GM19238 (cell line): ENCODE measurements at regions not wholly inside any gene's neighbourhood (a gene's known extent, or its start where the extent isn't known, plus 50 kb on each side); places are given as distances from the start of the nearest gene placed in this dataset.

Experiments
- DNase-seq: peaks from one replicate; pipeline ENCODE4 v3.0.0; 2011; ENCODE audit warnings: low spot score; ENCODE audit not compliant: insufficient read length

DNA sequence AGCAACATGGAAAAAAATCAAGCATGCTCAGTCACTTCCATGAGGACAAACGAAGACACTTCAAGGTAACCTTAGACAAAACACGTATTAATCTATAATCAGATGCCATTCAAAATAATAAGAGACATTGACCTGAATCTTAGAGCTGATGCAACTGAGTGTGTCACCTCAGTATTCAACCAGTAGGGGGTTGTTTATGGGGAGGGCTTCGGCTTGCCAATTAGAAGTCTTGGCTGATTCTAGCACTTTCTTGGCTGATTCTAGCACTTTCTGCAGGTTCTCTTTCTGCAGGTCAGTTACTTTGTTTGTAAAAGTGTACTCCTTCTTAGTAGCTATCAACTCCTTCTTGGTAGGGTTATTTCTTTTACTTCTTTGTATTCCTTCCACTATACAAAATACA is 317.6 kb downstream of the ENC1 start:
- no peak for DNase-seq

DNA sequence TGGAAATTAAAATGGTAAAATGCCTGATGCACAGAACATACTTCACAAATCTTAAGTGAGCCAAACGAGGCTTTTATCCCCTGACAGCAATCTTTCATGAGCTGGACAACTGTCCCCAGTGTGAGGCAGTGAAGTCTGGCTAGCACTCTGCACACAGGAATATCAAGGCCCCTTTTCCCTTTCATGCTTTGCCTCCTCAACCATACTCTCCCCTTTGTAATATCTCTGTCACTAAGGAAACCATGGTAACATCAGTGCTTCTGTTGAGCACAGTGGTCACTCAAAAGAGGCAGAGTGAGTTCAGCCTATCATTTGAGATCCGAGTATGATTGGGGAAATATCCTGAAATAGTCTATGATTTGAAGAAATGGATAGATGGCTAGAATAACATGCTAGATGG is 318.3 kb downstream of the ENC1 start:
- DNase-seq, result no peak

- DNase-seq, result no peak
Measured at GRCh38 chr5:74321326-74321725, 319.2 kb downstream of the ENC1 start.

DNA sequence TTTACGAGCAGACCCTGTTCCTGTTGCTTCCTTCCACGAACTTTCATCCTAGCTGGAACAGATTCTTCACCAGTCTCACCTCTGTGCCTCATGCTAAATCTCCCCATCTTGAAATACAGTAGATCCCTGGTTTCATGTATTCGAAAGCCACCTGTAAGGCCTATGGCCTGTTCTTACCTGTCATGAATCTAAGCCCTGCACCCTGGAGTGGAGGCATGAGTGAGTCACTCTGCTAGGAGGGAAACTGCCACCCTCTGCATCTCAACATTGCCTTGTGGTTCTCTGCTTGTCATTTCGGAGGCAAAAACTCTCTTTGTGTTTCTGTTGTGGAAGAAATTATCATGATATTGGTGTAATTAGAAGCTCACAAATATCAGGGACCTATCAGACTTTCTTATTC is 320.0 kb downstream of the ENC1 start:
- DNase-seq, result no peak

- DNase-seq, result no peak
Measured at GRCh38 chr5:74319076-74319475, 321.5 kb downstream of the ENC1 start.

DNA sequence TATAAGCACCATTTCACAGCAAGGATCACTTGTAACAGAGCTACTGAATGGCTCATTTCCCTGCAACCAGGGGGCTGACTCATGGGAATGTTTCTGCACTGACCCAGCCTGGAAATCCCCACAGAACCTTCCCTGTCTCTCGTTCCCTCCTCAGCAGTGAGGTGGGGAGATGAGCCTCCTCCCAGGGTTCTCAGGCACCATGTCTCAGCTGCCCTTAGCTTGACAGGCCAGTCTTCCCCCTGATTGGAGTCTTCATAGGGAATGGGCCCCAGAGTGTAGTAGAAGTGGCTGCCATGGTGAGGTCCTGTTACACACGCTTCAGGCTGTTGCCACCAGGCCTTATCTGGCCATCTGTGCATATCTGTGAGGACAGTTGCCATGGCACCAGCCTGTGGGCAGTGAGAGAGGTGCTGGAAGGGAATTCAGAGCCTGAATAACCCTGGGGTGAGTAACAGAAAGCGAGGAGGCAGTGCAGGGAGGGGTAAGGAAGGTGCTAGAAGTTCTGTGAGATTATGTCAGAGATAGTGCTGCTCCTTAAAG is 324.4 kb downstream of the ENC1 start:
- no peak for DNase-seq

DNA sequence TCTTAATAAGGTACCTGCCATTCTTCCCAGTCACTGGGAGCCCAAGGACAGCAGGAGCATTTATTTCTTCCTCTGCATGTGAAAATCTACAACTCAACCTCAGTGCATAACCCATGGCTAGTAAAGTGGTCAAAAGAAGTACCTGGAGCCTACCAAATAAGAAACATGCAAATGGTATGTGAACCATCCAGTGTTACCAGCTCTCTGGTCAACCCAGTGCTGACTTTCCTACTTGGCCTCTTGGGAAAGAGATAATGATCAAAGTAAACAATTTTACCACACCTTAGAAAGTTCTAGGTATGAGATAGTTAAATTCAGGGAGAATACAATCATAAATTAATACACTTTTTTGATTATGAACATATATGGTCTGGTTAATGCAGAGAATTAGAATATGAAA is 325.6 kb downstream of the ENC1 start:
- no peak for DNase-seq

- DNase-seq, result no peak
Measured at GRCh38 chr5:74313896-74314295, 326.6 kb downstream of the ENC1 start.

DNA sequence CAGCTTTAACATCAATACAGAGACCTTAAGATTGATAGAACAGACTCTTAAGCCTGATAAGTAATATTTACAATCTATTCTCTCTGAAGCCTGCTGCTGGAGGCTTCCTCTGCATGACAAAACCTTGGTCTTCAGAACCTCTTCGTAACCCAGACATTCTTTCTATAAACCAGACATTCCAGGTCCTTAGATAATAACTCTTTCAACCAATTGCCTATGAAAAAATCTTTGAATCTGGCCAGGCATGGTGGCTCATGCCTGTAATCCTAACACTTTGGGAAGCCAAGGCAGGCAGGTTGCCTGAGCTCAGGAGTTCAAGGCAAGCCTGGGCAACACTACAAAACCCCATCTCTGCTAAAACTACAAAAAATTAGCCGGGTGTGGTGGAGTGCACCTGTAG is 327.8 kb downstream of the ENC1 start:
- no peak for DNase-seq

DNA sequence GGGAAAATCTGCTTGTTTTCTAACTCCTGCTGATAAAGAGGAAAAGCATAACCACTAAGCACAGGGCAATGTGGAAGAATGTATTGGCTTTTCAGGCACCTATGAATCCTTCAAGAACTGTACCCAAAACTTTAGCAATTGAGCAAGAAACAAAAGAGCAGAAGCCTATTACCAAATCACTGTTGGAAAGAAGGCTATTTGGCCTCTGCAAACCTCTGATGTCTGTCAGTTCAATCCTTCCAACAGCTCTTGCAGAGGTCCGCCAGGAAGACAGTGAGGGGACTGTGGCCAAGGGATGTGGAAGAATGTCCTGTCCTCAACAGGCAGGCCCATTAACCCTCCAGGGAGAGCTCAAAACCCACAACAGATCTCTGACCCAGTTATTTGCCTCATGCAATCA is 328.6 kb downstream of the ENC1 start:
- no peak for DNase-seq

DNA sequence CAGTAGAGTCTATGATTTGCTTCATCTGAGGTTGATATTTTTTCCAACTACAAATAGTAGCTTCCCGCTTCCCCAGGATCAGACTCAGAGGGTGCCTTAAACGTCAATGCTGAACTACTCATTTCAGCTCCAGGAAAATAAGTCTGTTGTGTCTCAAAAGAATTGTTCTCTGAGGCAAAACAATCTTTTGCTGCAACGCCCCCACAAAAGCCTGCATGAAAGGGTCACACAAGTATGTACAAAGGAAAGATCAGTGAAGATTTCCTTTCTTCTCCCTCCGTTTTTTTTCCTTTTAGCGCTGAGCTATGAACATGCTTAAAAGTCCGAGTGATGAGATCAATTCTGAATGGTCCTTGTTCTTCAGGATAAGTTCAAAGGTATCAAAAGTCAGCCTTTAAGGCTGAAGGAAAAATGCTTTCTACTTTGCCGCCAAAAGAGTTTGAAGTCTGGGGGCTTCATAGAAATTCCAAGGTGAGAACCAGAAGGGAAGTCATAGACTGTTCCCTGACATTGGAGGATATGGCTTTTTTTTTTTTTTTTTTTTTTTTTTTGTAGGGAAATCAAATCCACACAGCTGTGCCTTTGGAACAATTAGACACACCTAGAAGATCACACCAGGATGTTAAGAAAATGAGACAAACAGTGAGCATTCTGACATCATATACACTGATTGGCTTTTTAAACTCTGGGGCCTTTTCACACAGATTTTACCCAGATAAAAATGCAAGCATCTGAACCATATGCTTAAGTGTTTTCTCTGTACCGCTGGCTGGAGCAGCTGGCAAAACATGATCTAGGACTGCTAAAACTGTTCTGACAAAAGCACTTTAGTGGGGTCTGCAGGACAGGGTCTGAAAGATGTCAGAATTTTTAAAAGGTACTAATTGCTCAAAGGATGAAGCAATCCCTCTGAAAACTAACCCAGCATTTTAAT is 329.3 kb downstream of the ENC1 start:
- DNase-seq, result no peak

GRCh38 chr5:74310386-74310785 is 330.1 kb downstream of the ENC1 start:
- no peak for DNase-seq

DNA sequence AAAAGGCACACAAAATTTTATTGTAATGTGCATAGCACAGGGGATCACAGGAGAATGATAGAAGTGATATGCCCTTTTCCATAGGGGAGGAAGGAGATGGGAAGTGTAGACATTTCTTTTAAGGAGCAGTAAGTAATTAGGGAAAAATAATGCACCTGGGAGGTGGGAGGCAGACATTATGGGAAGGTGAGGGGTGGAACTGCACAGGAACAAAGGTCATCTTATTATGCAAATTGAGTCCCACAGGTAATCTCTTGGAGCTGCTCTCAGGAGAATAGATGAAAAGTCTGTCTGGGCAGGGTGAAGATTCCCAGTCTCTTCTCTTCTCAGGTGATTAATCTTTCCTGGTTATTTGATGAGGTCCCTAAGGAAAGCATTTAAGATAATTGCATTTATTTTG is 331.5 kb downstream of the ENC1 start:
- DNase-seq, result no peak

- no peak for DNase-seq
Measured at GRCh38 chr5:74306845-74307244, 333.7 kb downstream of the ENC1 start.

GRCh38 chr5:74304536-74304935 is 336.0 kb downstream of the ENC1 start:
- DNase-seq, result no peak

DNA sequence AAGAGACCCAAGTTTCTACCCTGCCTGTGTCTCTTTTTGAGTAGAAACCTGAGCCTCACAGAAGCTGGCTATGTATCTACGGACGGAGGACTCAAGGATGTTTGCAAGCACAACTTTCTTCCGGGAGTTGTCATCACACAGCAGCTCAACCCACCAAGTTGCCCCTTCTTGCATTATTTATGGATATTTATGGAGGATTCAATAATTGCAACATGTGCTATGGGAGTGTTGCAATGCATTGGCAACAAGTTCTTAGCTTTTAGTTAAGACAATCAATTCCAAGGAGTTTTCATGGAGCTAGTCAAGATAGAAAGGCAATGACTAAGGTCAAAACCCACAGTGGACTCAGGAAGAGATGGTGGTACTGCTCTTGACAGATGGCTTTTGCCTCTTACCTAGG is 336.9 kb downstream of the ENC1 start:
- no peak for DNase-seq

- no peak for DNase-seq
Measured at GRCh38 chr5:74301576-74301975, 339.0 kb downstream of the ENC1 start.

GRCh38 chr5:74300808-74301389 is 339.6 kb downstream of the ENC1 start:
- DNase-seq, result no peak

DNA sequence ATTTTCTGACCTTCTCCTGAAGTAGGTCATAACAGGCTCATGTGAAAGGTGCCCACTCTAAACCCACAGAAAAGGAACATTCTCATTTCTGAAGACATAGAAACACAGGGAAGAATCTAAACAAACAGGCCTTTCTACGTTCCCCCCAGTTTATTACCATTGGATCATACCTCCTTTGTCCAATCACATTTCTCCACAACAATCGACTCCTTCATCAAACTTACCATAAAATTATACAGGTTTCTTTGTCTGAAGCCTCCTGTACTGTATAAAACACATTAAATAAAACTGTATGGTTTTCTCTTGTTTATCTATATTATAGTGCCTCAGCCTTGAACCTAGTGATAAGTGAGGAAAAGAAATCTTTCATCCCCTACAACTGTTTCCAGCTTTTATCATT is 340.7 kb downstream of the ENC1 start:
- DNase-seq, result no peak

GRCh38 chr5:74296685-74297408 is 343.7 kb downstream of the ENC1 start:
- no peak for DNase-seq

DNA sequence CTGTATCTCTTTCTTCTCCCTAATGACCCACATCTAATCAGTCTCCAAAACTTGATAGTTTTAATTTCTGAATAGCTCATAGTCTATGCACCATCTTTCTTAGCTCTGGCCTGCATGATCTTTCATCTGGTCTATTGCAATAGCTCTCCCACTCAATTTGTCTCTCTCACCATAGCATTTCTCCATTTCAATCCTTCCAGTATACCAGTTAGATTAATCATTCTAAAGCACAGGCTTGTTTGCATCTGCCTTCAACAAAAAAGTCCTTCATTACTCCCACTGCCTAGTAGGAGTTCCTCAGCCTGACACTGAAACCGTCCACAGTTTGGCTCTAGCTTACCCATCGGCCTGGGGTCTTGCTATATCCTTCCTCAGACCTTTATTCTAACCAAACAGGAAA is 344.9 kb downstream of the ENC1 start:
- DNase-seq, result no peak

DNA sequence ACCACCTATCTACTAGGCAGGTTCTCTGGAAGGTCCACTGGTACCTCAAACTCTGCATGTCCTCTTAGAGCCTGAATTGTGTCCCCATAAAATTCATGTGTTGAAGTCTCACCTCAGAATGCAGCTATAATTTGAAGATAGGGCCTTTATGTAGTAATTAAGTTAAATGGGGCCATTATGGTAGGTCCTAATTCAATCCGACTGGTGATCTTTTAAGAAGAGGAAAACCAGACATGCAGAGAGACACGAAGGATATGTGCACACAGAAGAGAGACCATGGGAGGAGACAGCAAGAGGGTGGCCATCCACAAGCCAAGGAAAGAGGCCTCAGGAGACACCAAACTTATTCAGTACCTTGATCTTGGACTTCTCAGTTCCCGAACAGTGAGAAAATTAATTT is 345.4 kb downstream of the ENC1 start:
- no peak for DNase-seq
